ENCODE measurements at regions not wholly inside any gene's neighbourhood (a gene's known extent, or its start where the extent isn't known, plus 50 kb on each side); places are given as distances from the start of the nearest gene placed in this dataset.

DNA sequence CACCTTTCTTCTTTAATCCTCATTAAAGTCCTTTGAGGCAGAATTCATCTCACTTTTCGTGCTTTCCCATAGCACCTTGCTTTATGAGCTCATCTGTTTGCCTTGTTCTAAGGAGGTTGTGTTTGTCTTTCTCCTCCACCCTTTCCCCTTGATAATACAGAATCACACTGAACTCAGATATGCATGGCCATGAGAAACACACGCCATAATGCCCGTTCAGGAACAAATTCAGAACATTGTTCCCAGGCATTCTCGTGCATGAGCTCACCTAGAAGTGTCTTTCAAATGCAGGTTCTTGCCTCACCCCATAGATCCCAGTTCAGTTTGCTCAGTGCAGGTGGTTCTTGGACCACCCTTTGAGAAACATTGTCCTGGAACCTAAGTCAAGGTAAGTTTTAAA lies 71.1 kb downstream of the TMEM114 start:
- no peak for DNase-seq

DNA sequence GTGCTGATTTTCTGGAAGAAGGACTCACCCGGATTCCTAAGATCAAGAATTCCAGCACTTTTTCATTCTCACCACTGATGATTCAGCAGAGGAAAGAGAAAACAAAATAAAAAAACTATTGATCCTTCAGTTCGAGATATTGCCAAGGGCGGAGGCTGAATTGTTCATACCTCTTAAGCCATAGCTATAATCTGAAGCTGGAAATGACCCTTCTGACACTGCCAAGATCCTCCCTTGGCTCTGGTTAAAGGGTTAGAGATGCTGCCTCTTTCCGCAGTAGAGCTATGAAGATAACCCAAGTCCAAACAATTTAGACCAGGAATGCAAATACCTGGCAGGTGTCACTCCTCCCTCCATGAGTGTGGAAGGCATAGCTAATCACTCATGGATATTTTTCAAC lies 73.0 kb downstream of the TMEM114 start:
- no peak for DNase-seq

DNA sequence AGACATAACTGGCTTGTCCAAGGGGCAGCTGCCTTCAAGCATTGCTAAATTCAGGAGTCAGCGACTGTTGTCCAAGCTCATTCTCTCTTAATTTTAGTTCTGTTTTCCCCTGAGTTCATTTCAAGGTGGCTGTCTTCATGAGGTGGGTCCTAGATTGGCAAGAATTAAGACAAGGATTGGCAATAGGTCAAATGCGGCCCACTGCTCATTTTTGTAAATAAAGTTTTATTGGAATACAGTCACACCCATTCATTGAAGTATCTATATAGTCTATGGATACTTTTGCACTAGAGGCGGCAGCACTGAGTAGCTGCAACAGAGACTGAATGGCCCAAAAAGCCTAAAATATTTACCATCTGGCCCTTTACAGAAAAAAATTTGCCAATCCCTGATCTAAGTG lies 73.8 kb downstream of the TMEM114 start:
- DNase-seq: no peak

DNA sequence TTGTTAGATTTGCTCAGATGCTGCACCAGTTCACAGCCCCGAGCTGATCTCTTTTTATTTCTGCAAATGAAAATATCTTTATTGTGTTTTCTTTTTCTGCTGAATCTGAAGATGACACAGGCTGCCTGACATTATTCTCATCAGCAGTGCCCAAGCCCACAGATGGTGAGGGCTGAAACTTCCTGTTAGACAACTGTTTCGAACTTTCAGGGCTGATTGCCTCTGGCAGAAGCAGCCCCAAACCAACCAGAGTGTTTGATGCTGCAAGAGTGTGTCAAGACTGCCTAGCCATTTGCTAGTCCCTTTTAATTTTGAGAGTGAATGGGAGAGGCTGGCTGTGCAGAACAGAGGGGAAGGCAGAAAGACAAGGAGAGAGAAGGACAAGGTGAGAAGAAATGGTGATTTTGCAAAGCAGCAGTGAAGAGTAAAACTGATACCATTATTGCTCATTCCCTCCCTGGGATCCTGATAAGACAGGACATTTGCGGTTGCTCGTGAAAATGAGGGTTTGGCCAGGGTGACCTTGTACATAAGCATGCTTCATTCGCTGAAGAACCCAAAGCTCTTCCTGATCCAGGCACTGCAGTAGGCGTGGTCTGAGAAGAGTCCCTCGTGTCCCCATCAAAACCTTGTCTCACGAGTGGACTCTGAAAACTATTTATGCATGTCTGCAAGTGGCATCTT lies 77.2 kb downstream of the TMEM114 start:
- no peak for DNase-seq

DNA sequence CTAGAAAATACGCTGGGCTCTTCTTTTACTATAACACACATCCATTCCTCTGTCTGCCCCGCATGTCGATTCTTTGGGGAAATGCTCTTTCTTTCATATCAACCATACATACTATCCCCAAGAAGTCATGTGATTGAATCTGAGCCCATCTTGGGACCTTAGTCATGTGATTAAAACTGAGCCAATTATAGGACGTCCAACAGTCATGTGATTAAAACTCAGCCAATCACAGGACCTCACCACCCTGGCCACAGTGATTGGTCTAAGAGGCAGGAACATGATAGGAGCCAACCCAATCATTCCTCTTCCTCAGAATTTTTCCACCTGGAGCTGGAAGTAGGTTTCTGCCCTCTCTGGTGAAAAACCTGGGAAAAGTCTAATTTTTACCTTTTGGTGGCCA lies 78.8 kb downstream of the TMEM114 start:
- DNase-seq: no peak

DNA sequence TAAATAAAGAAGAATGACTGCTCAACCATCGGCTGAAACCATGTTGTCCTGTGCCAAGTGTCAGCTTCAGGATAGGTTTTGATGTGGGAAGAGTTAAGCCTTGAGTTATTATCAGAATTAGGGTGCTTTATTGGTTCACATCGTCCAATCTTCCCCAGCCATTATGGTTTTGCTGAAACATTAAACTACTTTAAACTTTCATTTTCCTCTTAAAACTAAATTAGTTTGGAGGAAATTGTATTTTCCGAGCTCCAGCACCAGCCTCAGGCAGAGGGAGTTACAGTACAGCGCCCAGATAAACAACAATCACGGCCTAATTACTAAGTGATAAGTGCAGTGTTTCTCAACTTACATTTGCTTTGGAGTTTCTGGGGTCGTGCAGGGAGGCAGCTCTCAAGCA lies 80.2 kb downstream of the TMEM114 start:
- no peak for DNase-seq

DNA sequence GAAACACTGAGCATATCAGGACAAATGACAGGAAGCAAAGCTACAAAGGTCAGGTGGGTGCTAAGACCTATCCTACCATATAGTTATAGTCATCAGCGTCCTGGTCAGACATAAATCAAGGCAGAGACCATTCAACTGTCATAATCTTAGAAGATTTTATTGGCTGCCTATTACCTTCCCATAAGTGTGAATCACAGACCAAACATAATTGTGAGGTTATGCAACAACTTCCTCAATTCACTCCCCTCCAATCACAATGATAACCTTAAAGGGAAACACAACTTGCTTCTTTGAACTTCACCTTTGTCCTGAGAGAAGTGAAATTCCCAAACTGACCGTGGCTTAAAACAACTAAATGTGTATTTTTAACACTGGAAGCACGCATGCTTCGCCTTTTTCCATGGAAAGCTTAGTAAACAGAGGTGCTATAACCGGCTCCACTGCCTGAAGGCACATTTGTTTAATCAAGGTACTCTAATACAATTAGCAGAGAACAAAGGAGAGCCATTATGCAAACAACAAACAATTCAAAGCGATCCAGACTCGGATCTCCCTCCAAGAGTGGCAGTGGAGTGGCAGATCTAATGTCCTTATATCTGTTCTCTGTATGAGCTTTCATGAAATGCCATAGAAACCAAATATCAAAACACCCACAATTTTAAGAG lies 84.9 kb downstream of the TMEM114 start:
- DNase-seq: no peak

DNA sequence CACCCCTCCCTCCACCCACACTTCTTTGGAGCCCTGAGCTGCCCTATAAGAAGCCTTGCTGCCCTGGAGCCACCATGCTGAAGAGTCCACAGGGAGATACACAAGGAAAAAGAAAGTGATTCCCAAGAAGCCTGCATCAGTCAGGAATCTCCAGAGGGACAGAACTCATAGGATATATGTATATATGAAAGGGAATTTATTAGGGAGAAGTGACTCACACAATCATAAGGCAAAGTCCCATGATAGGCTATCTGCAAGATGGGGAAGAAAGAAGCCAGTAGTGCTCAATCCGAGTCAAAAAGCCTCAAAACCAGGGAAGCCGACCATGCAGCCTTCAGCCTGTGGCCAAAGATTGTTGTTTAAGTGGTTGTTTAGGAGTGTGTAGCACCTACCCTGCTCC lies 87.9 kb downstream of the TMEM114 start:
- no peak for DNase-seq

DNA sequence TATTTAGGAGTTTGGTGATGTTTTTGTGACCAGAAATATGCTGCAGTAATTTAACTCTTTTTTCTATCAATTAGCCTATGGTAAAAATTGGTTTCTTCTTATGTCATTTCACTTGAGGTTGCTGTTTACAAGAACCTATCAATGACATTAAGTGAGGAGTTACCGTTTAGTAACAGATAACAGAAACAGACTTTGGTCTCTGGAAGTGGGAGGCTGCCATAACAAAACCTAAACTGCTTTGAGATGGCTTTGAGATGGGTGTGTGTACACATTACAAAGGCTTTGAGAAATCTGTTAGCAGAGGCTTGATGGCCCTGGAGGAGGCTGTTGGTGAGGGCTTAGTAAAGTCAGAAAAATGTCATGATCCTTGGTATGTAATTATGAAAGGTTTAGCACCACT lies 90.0 kb downstream of the TMEM114 start:
- DNase-seq: no peak

DNA sequence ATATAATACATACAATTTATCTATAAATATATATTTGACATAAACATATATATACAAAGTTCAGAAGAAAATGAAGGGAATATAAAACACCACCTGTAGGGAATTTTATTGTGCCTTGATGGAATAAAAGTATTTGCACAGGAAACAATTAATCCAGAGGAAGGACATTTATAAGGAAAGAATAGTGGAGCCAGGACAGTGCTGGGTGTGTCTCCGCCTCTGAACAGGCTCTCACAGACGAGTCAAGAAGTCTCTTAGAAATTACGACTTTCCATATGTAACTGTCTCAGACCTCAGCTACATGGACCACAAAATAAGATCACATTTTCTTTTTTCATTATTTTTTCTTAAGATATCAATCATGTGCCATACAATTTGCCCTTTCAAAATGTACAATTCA lies 93.9 kb downstream of the TMEM114 start:
- no peak for DNase-seq

DNA sequence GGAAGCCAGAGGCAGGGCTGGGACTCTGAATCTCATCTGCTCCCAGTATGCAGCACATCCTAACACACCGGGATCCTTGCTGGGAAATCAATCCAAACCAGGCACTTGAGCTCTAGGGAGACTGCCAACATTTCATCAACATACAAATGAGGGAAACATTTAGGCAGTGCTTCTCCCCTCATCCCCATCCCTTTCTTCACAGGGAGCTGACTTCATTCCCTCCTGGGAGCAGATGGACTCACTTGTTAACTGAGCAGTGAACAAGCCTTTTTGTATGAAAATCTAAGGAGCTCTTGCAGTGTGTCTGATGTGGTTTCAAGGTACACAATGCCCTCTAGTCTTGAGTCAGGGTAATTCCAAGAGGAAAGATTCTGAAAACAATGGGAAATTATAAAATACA lies 96.3 kb downstream of the TMEM114 start:
- DNase-seq: no peak

DNA sequence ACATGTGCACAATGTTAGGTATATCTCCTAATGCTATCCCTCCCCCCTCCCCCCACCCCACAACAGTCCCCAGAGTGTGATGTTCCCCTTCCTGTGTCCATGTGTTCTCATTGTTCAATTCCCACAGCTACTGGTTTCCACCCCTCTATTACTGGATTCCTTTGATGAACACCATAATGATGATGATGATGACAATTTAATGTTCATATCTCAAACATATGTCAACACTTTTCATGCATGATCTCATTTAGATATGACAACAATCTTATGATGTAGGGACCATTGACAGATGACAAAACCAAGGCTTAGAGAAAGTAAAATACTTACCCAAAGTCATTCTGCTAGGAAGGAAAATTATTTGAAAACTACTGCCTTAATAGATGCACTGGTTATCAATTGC lies 97.6 kb downstream of the TMEM114 start:
- no peak for DNase-seq

DNA sequence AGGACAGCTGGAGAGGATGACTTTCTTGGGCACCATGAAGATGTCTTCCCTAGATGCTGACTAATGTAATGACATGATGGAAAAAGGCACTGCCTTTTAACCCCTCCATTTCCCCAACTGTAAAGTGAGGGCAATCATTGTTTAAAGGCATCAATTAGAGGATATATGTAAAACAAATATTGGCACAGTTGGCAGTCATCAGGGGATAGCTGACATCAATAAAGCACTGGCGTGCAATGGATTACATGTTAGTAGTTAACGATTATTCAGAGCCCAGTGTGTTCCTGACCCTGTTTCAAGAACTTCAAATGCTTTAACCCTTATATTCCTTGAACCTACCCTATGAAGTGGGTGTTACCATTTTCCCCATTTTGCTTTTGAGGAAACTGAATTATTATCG lies 100.7 kb downstream of the TMEM114 start:
- no peak for DNase-seq

DNA sequence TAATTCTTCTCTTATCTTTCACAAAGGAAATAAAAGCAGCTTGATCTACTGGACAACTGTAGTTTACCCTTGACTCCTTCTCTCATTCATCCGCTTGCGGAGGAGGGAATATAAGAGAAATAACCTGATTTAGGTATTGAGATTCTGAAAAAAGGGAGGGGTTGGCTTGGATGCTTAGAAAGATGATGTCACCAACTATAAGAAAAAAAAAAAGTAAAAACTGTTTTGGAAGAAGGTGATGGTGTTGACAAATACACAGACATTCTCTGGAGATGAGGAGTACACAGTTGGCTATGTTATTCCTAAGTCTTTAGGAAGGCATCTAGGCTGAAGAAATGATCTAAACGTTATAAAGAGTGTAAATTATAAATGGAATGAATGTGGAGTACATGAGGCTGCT lies 103.3 kb downstream of the TMEM114 start:
- no peak for DNase-seq

DNA sequence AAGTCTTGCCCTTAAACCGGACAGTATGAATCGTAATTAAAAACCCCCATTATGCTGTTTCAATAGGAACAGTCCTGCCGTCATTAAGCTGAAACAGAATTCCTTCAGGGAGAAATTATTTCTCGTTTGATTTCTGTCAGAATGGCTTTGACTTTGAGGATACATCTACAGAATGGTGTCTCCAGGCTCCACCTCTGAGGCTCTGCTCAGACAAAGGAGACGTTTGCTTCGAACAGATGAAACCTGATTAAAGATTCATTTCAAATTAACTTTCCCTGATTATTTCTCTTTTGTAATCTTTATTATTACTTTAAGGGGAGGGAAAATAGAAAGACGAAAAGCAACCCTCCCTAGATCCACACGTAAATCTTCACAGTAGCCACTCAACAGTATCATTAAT lies 106.9 kb downstream of the TMEM114 start:
- no peak for DNase-seq

DNA sequence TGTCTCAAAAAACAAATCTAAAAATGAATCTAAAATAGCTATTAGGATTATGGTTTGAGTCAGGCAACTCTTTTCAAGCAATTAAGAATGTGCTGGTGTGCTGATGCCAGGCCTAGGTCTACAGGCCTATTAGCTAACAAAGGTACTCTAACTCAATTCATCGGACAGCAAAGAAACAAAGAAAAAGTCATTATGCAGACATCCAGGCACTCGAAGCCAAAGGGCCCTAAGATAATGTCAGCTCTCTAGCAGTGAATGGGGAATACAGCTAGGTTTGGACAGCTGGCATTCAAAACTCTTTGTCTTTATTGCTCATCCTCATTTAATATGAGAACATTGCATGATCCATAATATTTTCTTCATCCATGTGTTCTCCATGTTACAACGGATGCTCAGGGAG lies 108.5 kb downstream of the TMEM114 start:
- DNase-seq: no peak

DNA sequence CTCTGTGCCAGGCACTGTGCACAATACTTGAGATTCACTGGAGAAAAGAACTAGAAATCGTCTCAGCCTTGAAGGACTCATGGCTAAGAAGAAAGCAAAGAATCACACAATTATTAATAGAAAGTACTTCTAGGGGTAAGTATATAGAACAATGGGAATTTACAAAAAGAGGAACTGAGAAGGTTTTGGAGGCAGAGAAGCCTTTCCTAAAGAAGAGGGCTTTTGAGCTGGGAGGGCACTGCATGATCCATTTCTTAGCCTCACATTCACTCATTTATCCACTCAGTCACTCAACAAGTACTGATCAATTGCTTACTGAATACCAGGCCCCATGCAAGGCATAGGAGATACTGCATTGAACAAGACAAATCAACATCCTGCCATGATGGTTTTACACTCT lies 113.5 kb downstream of the TMEM114 start:
- no peak for DNase-seq

DNA sequence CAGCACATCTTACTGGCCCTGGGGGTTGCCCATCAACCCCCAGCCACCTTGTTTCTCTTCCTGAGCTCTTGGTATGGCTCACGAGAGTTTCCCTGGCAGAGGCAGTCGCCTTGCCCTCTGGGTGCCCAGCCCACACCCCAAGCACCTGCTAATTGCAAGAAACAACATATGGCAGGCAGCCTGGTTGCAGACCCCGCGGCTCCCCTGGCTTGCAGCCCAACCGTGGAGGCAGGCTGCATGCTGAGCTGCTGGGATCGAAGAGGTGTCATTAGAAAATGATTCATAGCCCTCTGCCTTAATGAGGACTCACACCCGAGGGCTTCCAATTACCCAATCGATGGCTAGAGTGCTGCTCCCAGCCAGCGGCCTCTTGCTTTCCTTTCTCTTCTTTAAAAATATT lies 115.7 kb downstream of the TMEM114 start:
- no peak for DNase-seq

DNA sequence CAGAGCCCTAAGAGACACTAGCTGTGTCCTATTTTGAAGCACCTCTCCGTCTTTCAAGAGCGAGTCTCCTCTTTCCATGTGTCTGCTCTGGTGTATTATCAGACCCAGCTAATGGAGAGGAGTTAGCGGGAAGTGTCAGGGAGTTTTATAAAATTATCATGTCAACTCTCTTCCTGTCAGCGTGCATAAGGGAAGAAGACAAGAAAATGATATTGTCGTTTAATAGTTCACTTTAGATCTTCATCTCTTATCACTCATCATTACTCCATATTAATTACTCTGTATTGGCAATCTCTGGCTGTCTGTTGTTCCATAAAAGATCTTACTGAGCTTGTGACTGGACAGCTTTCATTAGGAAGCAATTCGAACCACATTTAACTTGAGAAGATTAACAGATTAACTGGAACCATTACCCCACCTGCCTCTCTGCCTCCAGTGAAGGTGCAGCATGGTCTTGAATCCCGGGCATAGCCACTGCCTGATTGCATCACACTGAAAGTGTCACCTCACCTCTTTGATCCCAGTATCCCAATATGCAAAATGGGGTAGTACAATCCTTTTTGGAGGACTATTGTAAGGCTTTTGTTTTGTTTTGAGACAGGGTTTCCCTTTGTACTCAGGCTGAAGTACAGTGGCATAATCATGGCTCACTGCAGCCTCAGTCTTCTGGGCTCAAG lies 121.1 kb downstream of the TMEM114 start:
- no peak for DNase-seq

DNA sequence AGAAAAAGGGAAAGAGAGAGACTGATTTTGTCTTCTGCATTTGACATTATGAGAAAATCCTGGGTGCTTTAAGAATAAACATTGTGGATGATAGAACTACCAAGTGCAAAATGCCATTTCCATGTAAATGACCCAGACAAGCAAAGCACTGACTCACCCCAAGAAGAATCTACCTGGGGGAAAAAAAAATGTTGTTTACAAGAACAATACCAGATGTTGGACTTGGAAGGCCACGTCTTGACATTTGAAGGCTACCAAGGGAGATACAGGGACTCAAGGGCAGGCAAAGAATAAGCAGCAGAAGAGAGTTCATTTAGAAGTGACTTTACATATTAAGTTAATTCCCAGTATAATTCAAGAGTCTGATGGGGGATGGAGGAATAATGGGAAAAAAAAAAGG lies 125.3 kb downstream of the TMEM114 start:
- no peak for DNase-seq

DNA sequence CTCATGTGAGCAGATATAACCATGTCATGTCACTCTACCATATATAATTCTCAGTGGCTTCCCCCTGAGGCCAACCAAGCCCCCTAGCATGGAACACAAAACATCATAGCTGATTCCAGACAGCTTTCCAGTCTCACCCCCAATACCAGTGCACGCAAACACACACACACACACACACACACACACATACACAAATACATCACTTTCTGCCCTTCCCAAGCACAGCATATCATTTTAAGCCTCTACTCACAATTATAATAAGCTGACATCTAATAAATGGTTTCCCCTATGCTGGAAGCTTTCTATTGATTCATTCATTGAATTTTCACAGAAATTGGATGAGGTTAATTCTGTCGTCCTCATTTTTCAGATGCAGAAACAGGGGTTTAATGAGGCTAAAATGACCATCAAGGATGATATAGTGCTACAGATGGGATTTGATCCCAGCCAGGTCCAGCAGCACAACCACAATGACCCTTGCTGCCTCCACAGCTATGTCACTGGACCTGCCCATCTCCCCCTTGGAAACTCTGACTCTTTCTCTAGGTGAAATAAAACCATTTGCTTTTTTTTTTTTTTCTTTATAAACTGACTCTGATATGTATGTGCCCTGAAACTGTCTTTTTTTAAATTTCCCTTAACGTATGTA lies 131.1 kb downstream of the TMEM114 start:
- DNase-seq: no peak

DNA sequence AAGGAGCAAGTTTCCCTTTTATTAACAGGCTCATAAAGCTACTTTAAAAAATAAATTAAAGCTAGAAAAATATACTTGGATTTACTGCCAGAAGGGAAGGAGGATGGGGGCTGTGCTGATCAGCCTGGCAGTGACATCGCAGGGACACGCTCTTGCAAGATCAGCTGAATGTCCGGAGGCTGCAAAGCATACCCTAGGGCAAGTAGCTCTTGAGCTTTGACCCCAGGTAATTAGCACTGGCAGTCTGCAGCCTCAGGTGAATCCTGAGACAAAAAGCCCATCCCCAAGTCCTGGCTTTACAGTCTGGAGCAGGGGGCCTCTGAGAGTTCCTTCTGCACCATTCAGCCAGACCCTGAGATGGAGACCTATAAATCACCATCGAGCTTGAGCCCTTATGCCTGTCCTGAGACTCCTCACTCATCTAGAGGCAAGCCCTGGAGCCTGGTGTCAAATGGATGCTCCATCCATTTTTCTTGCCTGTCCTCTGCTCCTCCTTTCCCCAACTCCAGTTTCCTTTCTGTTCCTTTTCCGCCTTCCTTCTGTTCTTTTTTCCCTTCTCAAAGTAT lies 131.7 kb downstream of the TMEM114 start:
- no peak for DNase-seq

DNA sequence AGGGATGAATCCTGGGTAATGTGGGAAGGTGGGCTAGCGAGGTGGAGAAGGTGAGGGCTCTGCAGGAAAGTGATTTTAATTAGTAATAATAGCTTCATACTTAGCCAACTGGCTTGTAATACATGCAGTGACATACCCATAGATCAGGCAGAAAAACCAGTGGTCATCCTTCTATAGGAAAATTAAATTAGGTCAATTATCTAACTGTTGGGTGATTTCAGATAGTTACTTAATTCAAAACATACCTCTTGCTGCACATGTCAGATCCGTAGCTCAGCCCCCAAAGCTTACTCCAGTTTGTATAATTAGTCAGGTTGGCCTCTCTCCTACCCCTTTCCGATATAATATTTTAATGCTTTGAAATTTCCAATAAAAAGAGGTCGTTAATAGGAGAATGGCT lies 137.0 kb downstream of the TMEM114 start:
- no peak for DNase-seq

DNA sequence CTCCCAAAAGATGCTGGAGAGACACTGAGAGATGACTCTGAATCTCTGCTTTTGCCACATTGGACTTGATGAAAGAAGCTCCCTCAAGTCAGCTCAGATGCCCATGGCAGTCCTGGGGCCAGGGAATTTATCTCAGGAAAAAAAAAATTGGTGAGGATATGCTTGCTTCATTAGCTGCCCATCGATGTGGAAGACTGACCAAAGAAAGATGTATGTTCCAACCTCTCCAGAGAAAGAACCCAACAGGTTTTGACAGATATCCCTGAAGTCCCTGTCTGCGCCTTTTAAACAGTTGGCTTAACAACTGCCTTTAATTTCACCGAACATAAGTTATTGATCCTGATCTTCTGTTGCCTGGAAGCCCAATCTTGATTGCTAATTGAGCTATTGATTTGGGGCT lies 137.4 kb downstream of the TMEM114 start:
- DNase-seq: no peak
